Cardiac muscle cell (in vitro differentiated cells and primary cell): ENCODE measurements at regions not wholly inside any gene's neighbourhood (a gene's known extent, or its start where the extent isn't known, plus 50 kb on each side); places are given as distances from the start of the nearest gene placed in this dataset.

Experiments used
- DNase-seq, 2 donors: peaks; one replicate each; pipeline versions ENCODE4 v3.0.0 to v3.0.0-alpha.2; 2010 to 2017; ENCODE audit warnings: low read depth in 1 of 2, low spot score in 1 of 2
- H3K27ac ChIP-seq: fragments of 200-600 bp; sonication (generic); 2 replicates; pipeline ENCODE4 v1.5.1; 2016
- H3K27me3 ChIP-seq: fragments of 200-600 bp; sonication (generic); 2 replicates; pipeline ENCODE4 v1.6.0; 2016; ENCODE audit warnings: control low read depth
- H3K36me3 ChIP-seq: fragments of 200-600 bp; sonication (generic); 2 replicates; pipeline ENCODE4 v1.5.1; 2016; ENCODE audit warnings: control low read depth
- H3K4me1 ChIP-seq: fragments of 200-600 bp; sonication (generic); 2 replicates; pipeline ENCODE4 v1.8.1; 2017; ENCODE audit warnings: low read depth, mild to moderate bottlenecking, mixed run types
- H3K4me3 ChIP-seq: fragments of 200-600 bp; sonication (generic); 2 replicates; pipeline ENCODE4 v1.5.1; 2016; ENCODE audit warnings: mild to moderate bottlenecking
- H3K9me3 ChIP-seq: fragments of 200-600 bp; sonication (generic); 2 replicates; pipeline ENCODE4 v1.5.1; 2017; ENCODE audit warnings: low read depth, mild to moderate bottlenecking, control low read depth
- CTCF ChIP-seq: IDR thresholded peaks from 2 replicates; pipeline ENCODE4 v1.5.1; 2012; ENCODE audit warnings: low read depth, mild to moderate bottlenecking, low read length

GRCh38 chr6:91477688-91478087 is 890.8 kb upstream of the MAP3K7 start:
- TF ChIP-seq CTCF: no peak
- Histone ChIP-seq H3K36me3 (no peaks in the 10 kb centered on the region), H3K9me3 (no peaks in the 10 kb centered on the region), H3K27ac (no peak overlapping the region), H3K4me1 (no peaks in the 10 kb centered on the region), H3K27me3 (no peaks in the 10 kb centered on the region), H3K4me3 (no peak overlapping the region)
- DNase-seq: no peak

- DNase-seq: peak; percentile 37 to 42
- Histone ChIP-seq H3K9me3 (no peaks in the 10 kb centered on the region), H3K4me1 (no peaks in the 10 kb centered on the region), H3K27me3 (no peaks in the 10 kb centered on the region), H3K4me3 (no peak overlapping the region), H3K27ac (no peak overlapping the region), H3K36me3 (no peaks in the 10 kb centered on the region)
- TF ChIP-seq CTCF: no peak
Measured at GRCh38 chr6:91476000-91476399, 889.1 kb upstream of the MAP3K7 start.

GRCh38 chr6:91465393-91465792 is 878.5 kb upstream of the MAP3K7 start:
- H3K36me3 ChIP-seq: no peaks in the 10 kb centered on the region
- no peak for DNase-seq
- no peak overlapping the region for H3K4me3 ChIP-seq
- no peak for TF ChIP-seq CTCF
- H3K27ac ChIP-seq: no peak overlapping the region
- H3K9me3 ChIP-seq: no peaks in the 10 kb centered on the region
- H3K4me1 ChIP-seq: no peaks in the 10 kb centered on the region
- no peaks in the 10 kb centered on the region for H3K27me3 ChIP-seq

- Histone ChIP-seq H3K27me3 (no peaks in the 10 kb centered on the region), H3K4me1 (no peaks in the 10 kb centered on the region), H3K27ac (no peak overlapping the region), H3K9me3 (no peaks in the 10 kb centered on the region), H3K36me3 (no peaks in the 10 kb centered on the region), H3K4me3 (no peak overlapping the region)
- no peak for DNase-seq
- TF ChIP-seq CTCF: no peak
Measured at GRCh38 chr6:91464718-91465117, 877.8 kb upstream of the MAP3K7 start.

- H3K27me3 ChIP-seq: no peaks in the 10 kb centered on the region
- no peaks in the 10 kb centered on the region for H3K9me3 ChIP-seq
- no peak overlapping the region for H3K27ac ChIP-seq
Measured at GRCh38 chr6:91464201-91464600, 877.3 kb upstream of the MAP3K7 start.

More at GRCh38 chr6:91464201-91464600, 877.3 kb upstream of the MAP3K7 start:
- Histone ChIP-seq H3K36me3 (no peaks in the 10 kb centered on the region), H3K4me3 (no peak overlapping the region), H3K4me1 (no peaks in the 10 kb centered on the region)
- no peak for TF ChIP-seq CTCF
- DNase-seq: no peak
